GM12878 (cell line): ENCODE measurements at regions not wholly inside any gene's neighbourhood (a gene's known extent, or its start where the extent isn't known, plus 50 kb on each side); places are given as distances from the start of the nearest gene placed in this dataset.

Experiments used
- CHD2 ChIP-seq: IDR thresholded peaks from 2 replicates; pipeline ENCODE4 v1.6.1; 2011; ENCODE audit warnings: low read depth, low read length, improper control_type of control experiment, borderline replicate concordance
- E2F4 ChIP-seq: IDR thresholded peaks from 2 replicates; pipeline ENCODE4 v1.6.1; 2012; ENCODE audit warnings: low read depth, low read length, improper control_type of control experiment
- JUNB ChIP-seq: IDR thresholded peaks from 2 replicates; pipeline ENCODE4 v1.6.1; 2016; ENCODE audit warnings: antibody characterized with exemption, mild to moderate bottlenecking
- JUND ChIP-seq: IDR thresholded peaks from 2 replicates; pipeline ENCODE4 v1.6.1; 2012; ENCODE audit warnings: low read depth, mild to moderate bottlenecking, low read length, improper control_type of control experiment, moderate library complexity
- LARP7 ChIP-seq: fragments of 450-650 bp; IDR thresholded peaks from 2 replicates; pipeline ENCODE4 v1.6.1; 2017; ENCODE audit warnings: mild to moderate bottlenecking
- MTA3 ChIP-seq: IDR thresholded peaks from 2 replicates; pipeline ENCODE4 v1.6.1; 2012; ENCODE audit warnings: low read length, inconsistent platforms, borderline replicate concordance
- NFYB ChIP-seq: IDR thresholded peaks from 2 replicates; pipeline ENCODE4 v1.6.1; 2011; ENCODE audit warnings: low read depth, mild to moderate bottlenecking, low read length, improper control_type of control experiment, moderate library complexity; ENCODE audit not compliant: insufficient read depth
- YBX1 ChIP-seq: fragments of 450-650 bp; IDR thresholded peaks from 2 replicates; pipeline ENCODE4 v1.6.1; 2016; ENCODE audit warnings: antibody characterized with exemption
- TF ChIP-seq, protein P1 (sequence below): fragments of 450-650 bp; IDR thresholded peaks from 2 replicates; pipeline ENCODE4 v1.6.1; 2016; ENCODE audit warnings: mild to moderate bottlenecking, moderate library complexity, borderline replicate concordance

GRCh38 chr6:1535295-1535694, 74.4 kb upstream of the FOXC1 start (continued):
- TF ChIP-seq, protein P1, sequence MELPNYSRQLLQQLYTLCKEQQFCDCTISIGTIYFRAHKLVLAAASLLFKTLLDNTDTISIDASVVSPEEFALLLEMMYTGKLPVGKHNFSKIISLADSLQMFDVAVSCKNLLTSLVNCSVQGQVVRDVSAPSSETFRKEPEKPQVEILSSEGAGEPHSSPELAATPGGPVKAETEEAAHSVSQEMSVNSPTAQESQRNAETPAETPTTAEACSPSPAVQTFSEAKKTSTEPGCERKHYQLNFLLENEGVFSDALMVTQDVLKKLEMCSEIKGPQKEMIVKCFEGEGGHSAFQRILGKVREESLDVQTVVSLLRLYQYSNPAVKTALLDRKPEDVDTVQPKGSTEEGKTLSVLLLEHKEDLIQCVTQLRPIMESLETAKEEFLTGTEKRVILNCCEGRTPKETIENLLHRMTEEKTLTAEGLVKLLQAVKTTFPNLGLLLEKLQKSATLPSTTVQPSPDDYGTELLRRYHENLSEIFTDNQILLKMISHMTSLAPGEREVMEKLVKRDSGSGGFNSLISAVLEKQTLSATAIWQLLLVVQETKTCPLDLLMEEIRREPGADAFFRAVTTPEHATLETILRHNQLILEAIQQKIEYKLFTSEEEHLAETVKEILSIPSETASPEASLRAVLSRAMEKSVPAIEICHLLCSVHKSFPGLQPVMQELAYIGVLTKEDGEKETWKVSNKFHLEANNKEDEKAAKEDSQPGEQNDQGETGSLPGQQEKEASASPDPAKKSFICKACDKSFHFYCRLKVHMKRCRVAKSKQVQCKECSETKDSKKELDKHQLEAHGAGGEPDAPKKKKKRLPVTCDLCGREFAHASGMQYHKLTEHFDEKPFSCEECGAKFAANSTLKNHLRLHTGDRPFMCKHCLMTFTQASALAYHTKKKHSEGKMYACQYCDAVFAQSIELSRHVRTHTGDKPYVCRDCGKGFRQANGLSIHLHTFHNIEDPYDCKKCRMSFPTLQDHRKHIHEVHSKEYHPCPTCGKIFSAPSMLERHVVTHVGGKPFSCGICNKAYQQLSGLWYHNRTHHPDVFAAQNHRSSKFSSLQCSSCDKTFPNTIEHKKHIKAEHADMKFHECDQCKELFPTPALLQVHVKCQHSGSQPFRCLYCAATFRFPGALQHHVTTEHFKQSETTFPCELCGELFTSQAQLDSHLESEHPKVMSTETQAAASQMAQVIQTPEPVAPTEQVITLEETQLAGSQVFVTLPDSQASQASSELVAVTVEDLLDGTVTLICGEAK = no peak
- TF ChIP-seq NFYB (no peak), CHD2 (no peak), LARP7 (no peak), JUNB (no peak), E2F4 (no peak), YBX1 (no peak), MTA3 (no peak), JUND (no peak)
